Astrocyte of the cerebellum (primary cell): ENCODE measurements at regions not wholly inside any gene's neighbourhood (a gene's known extent, or its start where the extent isn't known, plus 50 kb on each side); places are given as distances from the start of the nearest gene placed in this dataset.

Experiments
- DNase-seq: peaks from one replicate; pipeline ENCODE4 v3.0.0-alpha.2; 2011; ENCODE audit warnings: low read depth
- H3K4me3 ChIP-seq: 2 replicates; pipeline ENCODE4 v1.5.1; 2011; ENCODE audit warnings: mild to moderate bottlenecking, low read depth, low read length, moderate library complexity
- in situ Hi-C: cut with HindIII; loops from 2 replicates; pipeline ENCODE4 v1.10.0; 2017; ENCODE audit warnings: low sequenced_read_pairs
- TF ChIP-seq, protein P1 (sequence below): IDR thresholded peaks from 2 replicates; pipeline ENCODE4 v1.5.1; 2012; ENCODE audit warnings: low read length, low read depth, moderate library complexity, mild to moderate bottlenecking; ENCODE audit errors: missing control alignments

DNA sequence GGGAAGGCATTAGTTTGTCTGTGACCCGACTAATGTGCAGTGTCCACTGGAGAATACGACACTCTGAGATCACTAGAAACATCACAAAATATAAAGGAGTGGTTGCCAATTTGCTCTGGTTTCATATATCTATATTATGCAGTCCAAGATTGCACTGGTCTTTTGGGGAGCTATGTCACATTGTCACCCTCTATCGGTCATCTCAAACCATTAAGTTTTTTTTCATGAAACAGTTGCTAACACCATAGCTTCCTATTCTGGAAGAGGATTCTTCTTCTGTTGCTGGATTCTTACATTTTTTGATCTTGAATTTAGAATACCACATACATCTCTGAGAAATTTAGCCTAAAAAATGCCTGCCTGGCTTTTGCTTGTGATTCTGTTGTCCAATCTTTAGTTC is 168.6 kb downstream of the LACC1 start:
- no peak for DNase-seq
- TF ChIP-seq, protein P1, sequence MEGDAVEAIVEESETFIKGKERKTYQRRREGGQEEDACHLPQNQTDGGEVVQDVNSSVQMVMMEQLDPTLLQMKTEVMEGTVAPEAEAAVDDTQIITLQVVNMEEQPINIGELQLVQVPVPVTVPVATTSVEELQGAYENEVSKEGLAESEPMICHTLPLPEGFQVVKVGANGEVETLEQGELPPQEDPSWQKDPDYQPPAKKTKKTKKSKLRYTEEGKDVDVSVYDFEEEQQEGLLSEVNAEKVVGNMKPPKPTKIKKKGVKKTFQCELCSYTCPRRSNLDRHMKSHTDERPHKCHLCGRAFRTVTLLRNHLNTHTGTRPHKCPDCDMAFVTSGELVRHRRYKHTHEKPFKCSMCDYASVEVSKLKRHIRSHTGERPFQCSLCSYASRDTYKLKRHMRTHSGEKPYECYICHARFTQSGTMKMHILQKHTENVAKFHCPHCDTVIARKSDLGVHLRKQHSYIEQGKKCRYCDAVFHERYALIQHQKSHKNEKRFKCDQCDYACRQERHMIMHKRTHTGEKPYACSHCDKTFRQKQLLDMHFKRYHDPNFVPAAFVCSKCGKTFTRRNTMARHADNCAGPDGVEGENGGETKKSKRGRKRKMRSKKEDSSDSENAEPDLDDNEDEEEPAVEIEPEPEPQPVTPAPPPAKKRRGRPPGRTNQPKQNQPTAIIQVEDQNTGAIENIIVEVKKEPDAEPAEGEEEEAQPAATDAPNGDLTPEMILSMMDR = no peak
- no peak overlapping the region for H3K4me3 ChIP-seq
- in situ Hi-C loops = loop anchor here (25.0 kb wide), 1 partner anchor 389 kb away; no protein-coding TSS in a partner anchor

DNA sequence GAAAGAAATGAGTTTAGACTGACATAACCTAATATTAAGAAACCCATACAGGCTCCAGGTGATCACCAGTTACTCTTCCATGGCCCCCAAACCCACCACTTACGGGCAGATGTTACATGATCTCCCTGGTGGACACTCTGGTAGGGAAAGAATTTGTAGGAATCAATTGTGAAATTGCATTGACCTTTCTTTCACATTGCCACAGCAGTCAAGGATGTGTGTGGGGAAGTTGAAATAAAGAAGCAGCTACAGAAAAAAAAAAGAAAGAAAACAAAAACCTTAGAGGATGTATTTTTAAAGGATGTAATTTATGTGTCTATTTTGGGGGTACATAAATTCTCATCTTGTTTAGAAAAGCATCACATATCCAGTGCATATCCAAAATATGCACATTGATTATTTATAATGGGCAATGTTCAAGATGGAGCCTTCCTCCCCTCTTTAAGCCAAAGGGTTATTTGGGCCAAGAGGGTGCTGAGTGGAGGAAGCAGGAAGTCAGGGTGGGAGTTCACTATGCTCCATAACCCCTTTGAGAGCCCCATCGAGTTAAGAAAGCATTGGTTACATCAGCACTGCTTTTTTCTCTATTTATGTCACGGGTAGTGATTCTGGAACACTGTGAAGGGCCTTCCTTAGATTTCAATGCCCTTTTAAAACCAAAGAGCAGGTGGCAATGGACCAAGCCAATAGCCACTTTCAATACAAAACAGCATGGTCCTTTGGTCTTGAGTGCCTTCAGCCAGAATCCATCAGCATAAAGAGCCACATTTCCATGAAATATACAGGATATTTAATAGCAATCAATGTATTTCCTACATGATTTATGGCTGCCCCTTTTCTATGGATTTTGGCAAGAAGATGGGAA is 169.6 kb downstream of the LACC1 start:
- no peak overlapping the region for H3K4me3 ChIP-seq
- TF ChIP-seq, protein P1 = no peak
- no peak for DNase-seq
- in situ Hi-C loops = loop anchor here (25.0 kb wide), 1 partner anchor 388 kb away; no protein-coding TSS in a partner anchor

DNA sequence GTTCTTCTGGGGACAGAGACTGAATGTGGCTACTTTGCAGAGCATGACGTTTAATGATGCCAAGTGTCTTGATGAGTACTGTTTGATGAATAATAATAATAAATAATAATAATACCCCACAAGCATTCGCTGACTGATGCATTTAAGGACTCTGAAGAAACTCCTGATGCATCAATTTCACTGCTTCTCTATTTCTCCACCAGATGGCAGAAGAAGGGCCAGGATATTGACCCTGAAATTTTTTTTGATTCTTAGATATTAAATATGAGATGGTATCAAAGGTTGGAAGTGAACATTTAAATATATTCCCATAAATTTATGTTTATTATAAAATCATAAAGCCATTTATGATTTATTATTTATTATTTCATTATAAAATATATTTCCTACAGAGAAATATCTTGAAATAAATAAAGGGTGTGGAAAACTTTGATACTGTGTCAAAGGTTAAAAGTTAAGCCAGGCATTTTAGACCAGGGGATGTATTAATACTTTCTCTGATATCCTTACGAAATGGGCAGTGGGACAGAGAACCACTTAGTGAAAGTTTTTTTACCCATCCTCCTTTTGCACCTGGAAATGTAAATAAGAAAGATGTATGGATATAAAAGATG is 170.9 kb downstream of the LACC1 start:
- no peak overlapping the region for H3K4me3 ChIP-seq
- DNase-seq = no peak
- in situ Hi-C loops = loop anchor here (5.0 kb wide), 1 partner anchor 82 kb away; no protein-coding TSS in a partner anchor
- TF ChIP-seq, protein P1 = peak; percentile 76

DNA sequence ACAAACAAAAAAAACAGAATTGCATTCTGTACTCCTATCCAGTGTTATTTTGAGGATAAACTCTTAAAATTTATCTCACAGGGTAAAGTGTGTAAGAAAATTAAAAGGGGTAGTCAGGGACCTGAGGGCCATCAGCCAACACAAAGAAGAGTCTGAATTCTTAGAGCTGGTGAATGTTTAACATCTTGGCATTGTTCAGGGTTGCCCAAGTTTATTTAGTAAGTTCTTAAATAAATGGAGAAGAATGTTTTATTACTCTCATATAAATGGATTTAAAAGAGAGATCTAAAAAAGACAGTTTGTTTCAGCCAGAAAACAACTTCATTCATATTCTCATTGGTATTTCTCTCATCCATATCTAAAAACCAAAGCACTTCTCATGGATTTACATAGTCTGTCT is 171.7 kb downstream of the LACC1 start:
- TF ChIP-seq, protein P1 = no peak
- no peak overlapping the region for H3K4me3 ChIP-seq
- no peak for DNase-seq
- in situ Hi-C loops = loop anchor here (5.0 kb wide), 1 partner anchor 81 kb away; no protein-coding TSS in a partner anchor

DNA sequence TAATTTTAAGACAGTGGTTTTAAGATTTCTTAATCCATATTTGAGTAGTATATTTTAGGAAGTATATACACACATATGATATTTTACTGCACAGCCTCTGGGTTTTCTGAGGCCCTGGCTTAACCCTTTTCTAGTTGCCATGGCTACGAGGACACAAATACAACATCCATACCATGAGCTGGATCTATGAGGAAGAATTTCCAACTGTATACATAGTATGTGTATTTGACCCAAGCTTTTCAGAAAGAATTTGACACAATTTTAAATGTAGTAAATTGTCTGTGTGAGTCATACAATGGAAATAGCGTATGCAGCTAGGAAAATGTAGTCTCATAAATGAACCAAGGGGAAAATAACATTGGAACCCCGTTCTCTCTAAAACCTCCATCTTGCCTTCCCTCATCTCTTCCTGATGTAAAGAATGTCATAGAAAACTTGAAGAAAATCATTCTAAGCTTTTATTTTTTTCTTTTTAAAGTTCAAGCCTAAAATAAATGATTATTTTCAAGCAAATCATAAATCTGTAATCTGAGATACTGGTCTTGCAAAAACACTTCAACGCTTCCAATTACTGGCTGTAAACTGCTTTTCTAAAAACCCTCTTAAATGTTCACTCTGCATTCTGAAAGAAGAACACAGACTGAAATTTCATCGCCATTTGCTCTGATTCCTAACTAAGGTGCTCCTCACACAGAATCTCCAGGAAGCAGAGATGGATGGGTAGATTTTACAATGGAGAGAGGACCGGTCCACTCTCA is 172.4 kb downstream of the LACC1 start:
- in situ Hi-C loops = loop anchor here (5.0 kb wide), 1 partner anchor 80 kb away; no protein-coding TSS in a partner anchor
- DNase-seq = no peak
- TF ChIP-seq, protein P1 = no peak
- no peak overlapping the region for H3K4me3 ChIP-seq

DNA sequence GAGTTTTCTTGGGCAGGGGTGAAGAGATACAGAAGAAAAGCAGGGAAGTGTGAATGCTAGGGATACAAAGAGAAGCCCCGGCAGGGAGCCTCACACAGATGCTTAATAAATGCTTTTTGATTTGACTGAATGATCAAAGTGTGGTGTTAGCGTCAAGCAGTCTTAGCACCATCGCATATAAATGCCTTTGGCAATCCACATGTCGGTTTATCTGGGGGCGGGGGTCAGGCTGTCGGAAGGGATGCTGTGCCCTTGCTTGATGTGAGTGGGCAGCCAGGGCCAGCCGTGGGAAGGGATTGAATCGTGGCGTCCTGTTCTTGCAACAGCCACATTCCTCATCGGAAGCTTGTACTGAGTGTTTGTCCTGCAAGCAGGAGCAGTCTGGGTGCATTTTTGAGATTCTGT is 173.1 kb downstream of the LACC1 start:
- TF ChIP-seq, protein P1 = no peak
- in situ Hi-C loops = loop anchor here (5.0 kb wide), 1 partner anchor 80 kb away; no protein-coding TSS in a partner anchor
- no peak for DNase-seq
- no peak overlapping the region for H3K4me3 ChIP-seq
